Upper lobe of left lung (tissue), 6 donors: ENCODE measurements at regions not wholly inside any gene's neighbourhood (a gene's known extent, or its start where the extent isn't known, plus 50 kb on each side); places are given as distances from the start of the nearest gene placed in this dataset.

ENCODE experiments used
- ATAC-seq, 2 donors: fragments of 200-7000 bp; cut with Tn5 transposase; one replicate each; pipeline ENCODE4 v1.9.1; 2022; ENCODE audit warnings: mild to moderate bottlenecking in 2 of 2, moderate library complexity in 2 of 2; ENCODE audit not compliant: low FRiP score in 2 of 2
- DNase-seq, 2 donors: peaks; one replicate each; pipeline ENCODE4 v3.0.0-alpha.2; 2019 to 2020
- H3K27ac ChIP-seq, 4 donors: fragments of 200-600 bp; sonication (generic); one replicate each; pipeline ENCODE4 v1.5.1; 2016 to 2019
- H3K27me3 ChIP-seq, 4 donors: fragments of 200-600 bp; sonication (generic); one replicate each; pipeline ENCODE4 v1.5.1; 2017 to 2019
- H3K36me3 ChIP-seq, 4 donors: fragments of 200-600 bp; sonication (generic); one replicate each; pipeline ENCODE4 v1.5.1; 2016 to 2019
- H3K4me1 ChIP-seq, 4 donors: fragments of 200-600 bp; sonication (generic); one replicate each; pipeline ENCODE4 v1.5.1; 2018 to 2019
- H3K4me3 ChIP-seq, 4 donors: fragments of 200-600 bp; sonication (generic); one replicate each; pipeline ENCODE4 v1.5.1; 2017 to 2019; ENCODE audit warnings: mild to moderate bottlenecking in 2 of 4, moderate library complexity in 1 of 4
- H3K9me3 ChIP-seq, 4 donors: fragments of 200-600 bp; sonication (generic); one replicate each; pipeline ENCODE4 v1.5.1; 2018 to 2019
- EP300 ChIP-seq, 4 donors: sonication (generic); formaldehyde crosslinking; IDR thresholded peaks; one replicate each; pipeline ENCODE4 v1.5.1; 2017; ENCODE audit warnings: antibody characterized with exemption in 4 of 4, control low read depth in 2 of 4
- POLR2A ChIP-seq, 4 donors: fragments of 450-650 bp; IDR thresholded peaks; one replicate each; pipeline ENCODE4 v1.5.1; 2016 to 2017; ENCODE audit warnings: antibody characterized with exemption in 4 of 4, mild to moderate bottlenecking in 2 of 4
- POLR2AphosphoS5 ChIP-seq, 2 donors: sonication (generic); formaldehyde crosslinking; IDR thresholded peaks; one replicate each; pipeline ENCODE4 v1.5.1; 2017; ENCODE audit warnings: antibody characterized with exemption in 2 of 2
- WGBS, 2 donors: methylation state at CpG; one replicate each; pipeline ENCODE4 v1.1.5; 2017 to 2018; 5-methylcytosine and 5-hydroxymethylcytosine counted together
- TF ChIP-seq, protein P1 (sequence below), 6 experiments: fragments of 450-650 bp in 4 of 6; fragments of 200-600 bp in 2 of 6; sonication (generic) in 2 of 6; IDR thresholded peaks; one replicate each; pipeline ENCODE4 v1.5.1; 2016 to 2019; ENCODE audit warnings: antibody characterized with exemption in 6 of 6
- donor health status: DM: no; HTN: no; CAD: no; lungs with moderate emphysema.
- donor health status: DM: no; HTN: yes; CAD: no; lungs with severe emphysema.

DNA sequence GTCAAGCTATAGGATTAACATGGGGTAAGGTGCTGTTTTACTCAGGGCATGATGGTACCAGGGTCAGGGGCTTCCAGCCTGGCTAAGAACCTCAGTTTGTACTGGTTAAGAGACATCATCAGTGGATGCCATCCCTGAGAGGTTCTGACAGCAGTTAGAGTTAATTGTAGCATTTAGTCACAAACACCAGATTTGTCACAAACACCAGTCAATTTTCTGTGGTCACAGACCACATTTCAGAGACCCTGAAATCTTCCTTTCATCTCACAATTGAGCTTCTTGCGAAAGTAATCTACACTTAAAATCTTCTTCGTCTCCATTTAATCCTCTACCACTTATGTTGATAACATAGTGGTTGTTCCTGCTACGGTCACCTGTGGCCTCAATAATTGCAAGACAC is 143.0 kb upstream of the EGLN3 start:
- DNase-seq (no peak), ATAC-seq (no peak)
- Histone ChIP-seq H3K27ac (no peak overlapping the region), H3K4me1 (no peaks in the 10 kb centered on the region), H3K27me3 (no peaks in the 10 kb centered on the region), H3K9me3 (no peaks in the 10 kb centered on the region), H3K4me3 (no peak overlapping the region), H3K36me3 (no peaks in the 10 kb centered on the region)
- no peak for TF ChIP-seq EP300 (IDR thresholded peaks at IDR 0.05)
- no peak for TF ChIP-seq POLR2AphosphoS5 (IDR thresholded peaks at IDR 0.05)
- TF ChIP-seq POLR2A (IDR thresholded peaks at IDR 0.05): no peak
- TF ChIP-seq, protein P1, sequence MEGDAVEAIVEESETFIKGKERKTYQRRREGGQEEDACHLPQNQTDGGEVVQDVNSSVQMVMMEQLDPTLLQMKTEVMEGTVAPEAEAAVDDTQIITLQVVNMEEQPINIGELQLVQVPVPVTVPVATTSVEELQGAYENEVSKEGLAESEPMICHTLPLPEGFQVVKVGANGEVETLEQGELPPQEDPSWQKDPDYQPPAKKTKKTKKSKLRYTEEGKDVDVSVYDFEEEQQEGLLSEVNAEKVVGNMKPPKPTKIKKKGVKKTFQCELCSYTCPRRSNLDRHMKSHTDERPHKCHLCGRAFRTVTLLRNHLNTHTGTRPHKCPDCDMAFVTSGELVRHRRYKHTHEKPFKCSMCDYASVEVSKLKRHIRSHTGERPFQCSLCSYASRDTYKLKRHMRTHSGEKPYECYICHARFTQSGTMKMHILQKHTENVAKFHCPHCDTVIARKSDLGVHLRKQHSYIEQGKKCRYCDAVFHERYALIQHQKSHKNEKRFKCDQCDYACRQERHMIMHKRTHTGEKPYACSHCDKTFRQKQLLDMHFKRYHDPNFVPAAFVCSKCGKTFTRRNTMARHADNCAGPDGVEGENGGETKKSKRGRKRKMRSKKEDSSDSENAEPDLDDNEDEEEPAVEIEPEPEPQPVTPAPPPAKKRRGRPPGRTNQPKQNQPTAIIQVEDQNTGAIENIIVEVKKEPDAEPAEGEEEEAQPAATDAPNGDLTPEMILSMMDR (IDR thresholded peaks at IDR 0.05): no peak
- WGBS, 2 donors: 80 to 89% methylated on average over 3 of the region's 3 CpGs

DNA sequence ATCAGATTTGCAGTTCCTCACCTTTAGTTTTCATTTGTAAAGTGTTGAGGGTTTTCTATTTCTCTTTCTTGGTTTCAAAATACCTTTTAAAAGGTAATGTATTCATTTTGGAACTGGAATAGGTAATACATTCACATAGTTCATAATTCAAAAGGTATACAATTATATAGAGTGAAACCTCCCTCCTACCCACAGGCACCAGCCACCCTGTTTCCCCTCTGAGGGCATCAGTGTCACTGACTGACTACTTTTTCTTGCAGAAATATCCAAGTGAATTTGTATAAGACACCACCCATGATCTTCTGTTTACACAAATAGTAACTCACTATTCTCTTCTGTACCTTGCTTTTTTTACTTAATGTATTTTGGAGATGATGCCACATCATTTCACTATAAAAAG is 139.6 kb upstream of the EGLN3 start:
- no peak for ATAC-seq

DNA sequence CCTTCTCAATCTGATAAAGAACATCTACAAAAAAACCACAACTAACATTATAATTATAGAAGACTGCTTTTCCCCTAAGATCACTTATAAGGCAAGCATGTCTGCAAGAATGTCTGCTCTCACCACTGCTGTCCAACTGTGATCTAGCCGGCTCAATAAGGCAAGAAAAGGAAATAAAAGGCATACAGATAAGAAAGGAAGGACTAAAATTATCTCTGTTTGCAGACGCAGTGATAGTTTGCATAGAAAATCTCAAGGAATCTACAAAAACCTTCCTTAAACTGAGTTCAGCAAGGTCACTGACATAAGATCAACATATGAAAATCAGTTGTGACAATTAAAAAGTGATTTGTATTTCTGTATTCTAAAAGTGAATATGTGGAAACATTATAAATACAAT is 138.0 kb upstream of the EGLN3 start:
- WGBS, 2 donors: 51 to 60% methylated on average over 2 of the region's 2 CpGs
- H3K4me1 ChIP-seq: no peaks in the 10 kb centered on the region
- TF ChIP-seq, protein P1 (IDR thresholded peaks at IDR 0.05): no peak
- no peak for TF ChIP-seq POLR2A (IDR thresholded peaks at IDR 0.05)
- no peak for TF ChIP-seq EP300 (IDR thresholded peaks at IDR 0.05)
- no peak for TF ChIP-seq POLR2AphosphoS5 (IDR thresholded peaks at IDR 0.05)
- no peaks in the 10 kb centered on the region for H3K27me3 ChIP-seq
- H3K27ac ChIP-seq: no peak overlapping the region
- DNase-seq (no peak), ATAC-seq (no peak)
- H3K9me3 ChIP-seq: no peaks in the 10 kb centered on the region
- no peaks in the 10 kb centered on the region for H3K36me3 ChIP-seq
- no peak overlapping the region for H3K4me3 ChIP-seq

More for the DNA sequence above, 139.6 kb upstream of the EGLN3 start:
- H3K27ac ChIP-seq: no peak overlapping the region
- no peak for DNase-seq
- TF ChIP-seq, protein P1 (IDR thresholded peaks at IDR 0.05): no peak
- TF ChIP-seq POLR2A (IDR thresholded peaks at IDR 0.05) (no peak), POLR2AphosphoS5 (IDR thresholded peaks at IDR 0.05) (no peak), EP300 (IDR thresholded peaks at IDR 0.05) (no peak)
- H3K27me3 ChIP-seq: no peaks in the 10 kb centered on the region
- no peaks in the 10 kb centered on the region for H3K9me3 ChIP-seq
- no peaks in the 10 kb centered on the region for H3K4me1 ChIP-seq
- no peaks in the 10 kb centered on the region for H3K36me3 ChIP-seq
- no peak overlapping the region for H3K4me3 ChIP-seq

DNA sequence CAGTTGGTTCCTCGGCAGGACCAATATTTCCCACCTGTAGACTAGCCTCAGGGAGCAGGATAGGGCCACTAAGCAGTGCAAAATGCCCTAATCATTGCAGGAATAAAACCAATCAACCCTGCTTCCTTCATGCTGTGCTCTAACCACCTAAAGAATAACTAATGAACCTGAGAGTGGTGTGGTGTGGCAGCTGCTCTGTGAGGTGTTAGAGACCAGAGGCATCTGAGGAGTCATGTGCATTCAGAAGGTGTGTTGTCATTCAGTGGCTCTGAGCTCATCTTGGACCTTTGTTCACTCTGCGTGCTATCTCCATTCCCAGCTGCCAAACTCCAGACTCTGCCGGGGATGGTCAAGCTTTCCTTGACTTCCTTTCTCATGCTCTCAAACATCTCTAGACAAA is 136.7 kb upstream of the EGLN3 start:
- Histone ChIP-seq H3K9me3 (no peaks in the 10 kb centered on the region), H3K27me3 (no peaks in the 10 kb centered on the region), H3K27ac (no peak overlapping the region), H3K4me1 (no peaks in the 10 kb centered on the region), H3K36me3 (no peaks in the 10 kb centered on the region), H3K4me3 (no peak overlapping the region)
- no peak for ATAC-seq
- TF ChIP-seq EP300 (IDR thresholded peaks at IDR 0.05) (no peak), POLR2A (IDR thresholded peaks at IDR 0.05) (no peak), POLR2AphosphoS5 (IDR thresholded peaks at IDR 0.05) (no peak)
- TF ChIP-seq, protein P1 (IDR thresholded peaks at IDR 0.05): no peak
- DNase-seq: no peak
- WGBS, 2 donors: 93 to 94% methylated on average over 3 of the region's 3 CpGs

DNA sequence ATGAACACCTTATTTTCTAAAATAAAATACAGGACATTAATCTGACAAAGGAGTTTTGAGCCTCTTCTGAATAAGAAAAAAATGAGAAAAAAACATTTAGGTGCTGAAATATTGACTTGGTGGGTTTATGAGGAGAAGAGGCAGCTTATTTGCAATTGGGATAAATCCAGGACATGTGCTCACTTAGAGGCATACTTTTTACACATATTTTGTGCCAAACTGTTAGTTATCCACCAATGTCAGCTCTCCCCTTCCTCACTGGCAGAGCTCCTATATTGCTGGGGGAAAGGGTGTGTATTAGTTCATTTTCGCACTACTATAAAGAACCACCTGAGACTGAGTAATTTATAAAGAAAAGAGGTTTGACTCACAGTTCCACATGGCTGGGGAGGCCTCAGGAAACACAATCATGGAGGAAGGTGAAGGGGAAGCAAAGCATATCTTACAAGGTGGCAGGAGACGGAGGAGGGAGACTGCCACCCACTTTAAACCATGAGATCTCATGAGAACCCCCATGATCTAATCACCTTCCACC is 135.4 kb upstream of the EGLN3 start:
- H3K36me3 ChIP-seq: no peaks in the 10 kb centered on the region
- 96% methylated on average over 2 of the region's 2 CpGs for WGBS, 2 donors
- H3K27ac ChIP-seq: no peak overlapping the region
- ATAC-seq: no peak
- H3K27me3 ChIP-seq: no peaks in the 10 kb centered on the region
- no peak for DNase-seq
- no peak overlapping the region for H3K4me3 ChIP-seq
- TF ChIP-seq POLR2AphosphoS5 (IDR thresholded peaks at IDR 0.05) (no peak), POLR2A (IDR thresholded peaks at IDR 0.05) (no peak), EP300 (IDR thresholded peaks at IDR 0.05) (no peak)
- TF ChIP-seq, protein P1 (IDR thresholded peaks at IDR 0.05): no peak
- peaks cover 5 to 8% (median 6%) of the 10 kb centered on the region in 4 donors for H3K4me1 ChIP-seq
- no peaks in the 10 kb centered on the region for H3K9me3 ChIP-seq
